AG09319 (cell line): ENCODE measurements at regions not wholly inside any gene's neighbourhood (a gene's known extent, or its start where the extent isn't known, plus 50 kb on each side); places are given as distances from the start of the nearest gene placed in this dataset.
"Not testable (repeated sequence)": the region's sequence is repeated elsewhere in the genome, so short reads cannot be mapped to it uniquely, and the experiment has no call there.

Source experiments
- DNase-seq: peaks from one replicate; pipeline ENCODE4 v3.0.0-alpha.2; 2010; ENCODE audit warnings: low read depth; ENCODE audit errors: extremely low read depth
- TF ChIP-seq, protein P1 (sequence below): IDR thresholded peaks from 2 replicates; pipeline ENCODE4 v1.5.1; 2011; ENCODE audit warnings: low read depth, mild to moderate bottlenecking, inconsistent platforms, low read length, moderate library complexity

DNA sequence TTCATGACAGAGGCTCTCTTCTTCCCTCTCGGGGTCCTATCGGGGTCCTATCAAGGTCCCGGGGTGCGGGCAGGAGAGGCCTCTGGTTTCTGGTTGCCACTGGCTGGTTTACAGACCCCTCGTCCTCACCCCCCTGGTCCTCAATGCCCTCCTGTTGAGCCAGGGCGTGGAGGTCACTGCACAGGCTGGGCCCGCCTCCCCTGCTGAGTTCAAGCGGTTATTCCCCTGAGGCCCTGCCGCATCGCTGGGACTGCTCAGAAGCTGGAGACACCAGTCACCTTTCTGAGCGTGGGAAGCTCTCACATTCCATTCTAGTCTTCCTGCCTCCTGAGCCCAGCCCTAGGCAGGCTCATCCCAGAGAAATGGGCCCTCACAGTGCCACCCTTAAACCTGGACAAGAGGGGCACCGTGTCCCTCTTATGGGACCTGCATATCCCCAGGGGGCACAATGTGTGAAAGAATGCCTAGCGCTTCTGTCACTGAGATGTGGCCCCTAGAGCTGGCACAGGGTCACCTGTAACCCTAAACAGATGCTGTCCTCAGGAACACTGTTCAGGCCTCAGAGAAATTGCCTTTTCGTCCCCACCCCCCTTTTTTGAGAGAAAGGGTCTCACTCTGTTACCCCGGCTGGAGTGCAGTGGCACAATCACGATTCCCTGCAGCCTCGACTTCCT lies 177.7 kb upstream of the RGS6 start:
- TF ChIP-seq, protein P1, sequence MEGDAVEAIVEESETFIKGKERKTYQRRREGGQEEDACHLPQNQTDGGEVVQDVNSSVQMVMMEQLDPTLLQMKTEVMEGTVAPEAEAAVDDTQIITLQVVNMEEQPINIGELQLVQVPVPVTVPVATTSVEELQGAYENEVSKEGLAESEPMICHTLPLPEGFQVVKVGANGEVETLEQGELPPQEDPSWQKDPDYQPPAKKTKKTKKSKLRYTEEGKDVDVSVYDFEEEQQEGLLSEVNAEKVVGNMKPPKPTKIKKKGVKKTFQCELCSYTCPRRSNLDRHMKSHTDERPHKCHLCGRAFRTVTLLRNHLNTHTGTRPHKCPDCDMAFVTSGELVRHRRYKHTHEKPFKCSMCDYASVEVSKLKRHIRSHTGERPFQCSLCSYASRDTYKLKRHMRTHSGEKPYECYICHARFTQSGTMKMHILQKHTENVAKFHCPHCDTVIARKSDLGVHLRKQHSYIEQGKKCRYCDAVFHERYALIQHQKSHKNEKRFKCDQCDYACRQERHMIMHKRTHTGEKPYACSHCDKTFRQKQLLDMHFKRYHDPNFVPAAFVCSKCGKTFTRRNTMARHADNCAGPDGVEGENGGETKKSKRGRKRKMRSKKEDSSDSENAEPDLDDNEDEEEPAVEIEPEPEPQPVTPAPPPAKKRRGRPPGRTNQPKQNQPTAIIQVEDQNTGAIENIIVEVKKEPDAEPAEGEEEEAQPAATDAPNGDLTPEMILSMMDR = no peak
- DNase-seq = no peak

- DNase-seq = no peak
- TF ChIP-seq, protein P1 = no peak
These were observed 173.8 kb upstream of the RGS6 start for GRCh38 chr14:71758229-71758951.

- TF ChIP-seq, protein P1 = no peak
These were observed 169.7 kb upstream of the RGS6 start for GRCh38 chr14:71762575-71762974.

DNA sequence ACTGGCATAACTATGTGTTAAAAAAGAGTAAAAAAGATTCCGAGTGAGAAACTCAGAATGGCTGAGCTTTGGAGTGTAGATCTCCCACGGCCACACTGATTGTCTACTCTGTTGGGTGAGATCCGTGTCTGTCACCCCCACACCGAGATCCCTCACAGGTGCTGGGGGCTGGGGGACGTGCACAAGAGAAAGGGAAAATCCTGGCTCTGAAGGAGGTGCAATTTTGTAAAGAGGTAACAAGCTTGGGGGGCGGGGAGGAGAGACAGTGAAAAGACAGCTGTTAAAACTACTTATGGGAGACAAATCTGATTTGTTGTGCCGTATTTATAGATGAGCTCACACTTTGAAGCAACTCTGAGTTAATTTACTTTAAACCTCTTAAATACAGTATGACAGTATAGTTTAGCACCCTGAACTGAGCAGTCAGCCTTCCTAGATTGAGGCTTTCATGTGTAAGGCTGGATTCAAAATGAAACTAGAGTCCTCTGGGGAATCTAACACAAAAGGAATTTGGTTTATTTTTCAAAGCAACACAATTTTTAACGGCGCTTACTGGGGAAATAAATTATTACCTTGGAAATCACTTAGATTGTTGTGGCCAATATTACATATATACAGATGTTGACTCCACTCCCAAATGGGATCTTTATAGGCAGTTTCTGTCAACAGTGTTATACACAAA lies 167.4 kb upstream of the RGS6 start:
- TF ChIP-seq, protein P1 = no peak
- DNase-seq = no peak

More at GRCh38 chr14:71762575-71762974, 169.7 kb upstream of the RGS6 start:
- no peak for DNase-seq

GRCh38 chr14:71765505-71765904 lies 166.7 kb upstream of the RGS6 start:
- TF ChIP-seq, protein P1 = no peak
- DNase-seq = no peak

- TF ChIP-seq, protein P1 = no peak
- no peak for DNase-seq
These were observed 161.8 kb upstream of the RGS6 start for GRCh38 chr14:71770431-71770830.

GRCh38 chr14:71771421-71771820 lies 160.8 kb upstream of the RGS6 start:
- DNase-seq = not testable (repeated sequence)

GRCh38 chr14:71771996-71772395 lies 160.2 kb upstream of the RGS6 start:
- DNase-seq = not testable (repeated sequence)
